CD4-positive, alpha-beta T cell treated with Interferon alpha-2 for 1 hour (primary cell): ENCODE measurements at regions not wholly inside any gene's neighbourhood (a gene's known extent, or its start where the extent isn't known, plus 50 kb on each side); places are given as distances from the start of the nearest gene placed in this dataset.

Source experiments
- DNase-seq, 2 donors: peaks; one replicate each; pipeline ENCODE4 v3.0.0-alpha.2; 2020 to 2022

- no peak for DNase-seq
Observed at GRCh38 chr7:93015101-93015778, 102.5 kb downstream of the SAMD9 start.

GRCh38 chr7:93014410-93014809 lies 103.4 kb downstream of the SAMD9 start:
- DNase-seq = no peak

GRCh38 chr7:93013446-93014061 lies 104.2 kb downstream of the SAMD9 start:
- DNase-seq = no peak

- no peak for DNase-seq
Observed at GRCh38 chr7:93011351-93012294, 106.2 kb downstream of the SAMD9 start.

- no peak for DNase-seq
Observed at GRCh38 chr7:93008833-93009232, 108.9 kb downstream of the SAMD9 start.

GRCh38 chr7:93006480-93007095 lies 111.2 kb downstream of the SAMD9 start:
- DNase-seq = no peak

GRCh38 chr7:93004906-93005305 lies 112.9 kb downstream of the SAMD9 start:
- DNase-seq = no peak

GRCh38 chr7:92997719-92998118 lies 120.1 kb downstream of the SAMD9 start:
- DNase-seq = no peak

- DNase-seq = no peak
Observed at GRCh38 chr7:92997152-92997551, 120.6 kb downstream of the SAMD9 start.

GRCh38 chr7:92994901-92995300 lies 122.9 kb downstream of the SAMD9 start:
- no peak for DNase-seq

GRCh38 chr7:92992932-92993331 lies 124.8 kb downstream of the SAMD9 start:
- DNase-seq = no peak

- DNase-seq = no peak
Observed at GRCh38 chr7:92992483-92992882, 125.3 kb downstream of the SAMD9 start.

- no peak for DNase-seq
Observed at GRCh38 chr7:92991190-92991589, 126.6 kb downstream of the SAMD9 start.

- no peak for DNase-seq
Observed at GRCh38 chr7:92988941-92989545, 128.7 kb downstream of the SAMD9 start.

GRCh38 chr7:92988051-92988450 lies 129.7 kb downstream of the SAMD9 start:
- DNase-seq = no peak

- DNase-seq = no peak
Observed at GRCh38 chr7:92987538-92987937, 130.2 kb downstream of the SAMD9 start.

GRCh38 chr7:92987095-92987494 lies 130.7 kb downstream of the SAMD9 start:
- DNase-seq = no peak

GRCh38 chr7:92982928-92983327 lies 134.9 kb downstream of the SAMD9 start:
- DNase-seq = no peak

GRCh38 chr7:92976931-92977330 lies 140.6 kb upstream of the CDK6 start:
- DNase-seq = no peak

GRCh38 chr7:92973974-92974373 lies 137.6 kb upstream of the CDK6 start:
- DNase-seq = no peak

- DNase-seq = no peak
Observed at GRCh38 chr7:92973293-92973731, 136.9 kb upstream of the CDK6 start.

GRCh38 chr7:92972441-92972840 lies 136.1 kb upstream of the CDK6 start:
- DNase-seq = no peak

GRCh38 chr7:92969061-92969460 lies 132.7 kb upstream of the CDK6 start:
- DNase-seq = no peak
